ENCODE measurements at regions not wholly inside any gene's neighbourhood (a gene's known extent, or its start where the extent isn't known, plus 50 kb on each side); places are given as distances from the start of the nearest gene placed in this dataset.
"Not testable (repeated sequence)": the region's sequence is repeated elsewhere in the genome, so short reads cannot be mapped to it uniquely, and the experiment has no call there.

- DNase-seq (ENCODE audit: low read depth): no peak
Observed at GRCh38 chr16:26791169-26791568, 275.6 kb upstream of the C16orf82 start.

DNA sequence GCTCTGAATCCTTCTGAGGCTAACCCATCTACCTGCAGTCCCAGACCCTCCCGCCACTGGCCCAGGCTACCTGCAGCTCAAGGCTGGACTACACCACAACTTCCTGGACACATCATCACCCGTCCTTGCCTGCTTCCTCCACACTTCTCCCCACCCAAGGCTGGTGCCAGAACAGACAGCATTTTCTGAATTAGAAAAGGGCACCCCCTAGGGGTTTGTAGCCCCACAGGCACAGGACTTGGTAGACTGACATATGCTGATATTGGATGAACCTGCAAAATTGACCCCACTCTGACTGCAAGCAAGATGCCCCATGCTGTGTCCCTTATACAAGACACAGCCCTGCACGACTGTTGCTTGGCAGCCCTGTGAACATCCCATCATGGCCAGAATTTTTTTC lies 271.5 kb upstream of the C16orf82 start:
- DNase-seq (ENCODE audit: low read depth): no peak

GRCh38 chr16:26801628-26802027 lies 265.1 kb upstream of the C16orf82 start:
- DNase-seq (ENCODE audit: low read depth): no peak

- DNase-seq (ENCODE audit: low read depth): no peak
Observed at GRCh38 chr16:26802440-26802839, 264.3 kb upstream of the C16orf82 start.

GRCh38 chr16:26802965-26803364 lies 263.8 kb upstream of the C16orf82 start:
- DNase-seq (ENCODE audit: low read depth): no peak

GRCh38 chr16:26806657-26807056 lies 260.1 kb upstream of the C16orf82 start:
- DNase-seq (ENCODE audit: low read depth): no peak

DNA sequence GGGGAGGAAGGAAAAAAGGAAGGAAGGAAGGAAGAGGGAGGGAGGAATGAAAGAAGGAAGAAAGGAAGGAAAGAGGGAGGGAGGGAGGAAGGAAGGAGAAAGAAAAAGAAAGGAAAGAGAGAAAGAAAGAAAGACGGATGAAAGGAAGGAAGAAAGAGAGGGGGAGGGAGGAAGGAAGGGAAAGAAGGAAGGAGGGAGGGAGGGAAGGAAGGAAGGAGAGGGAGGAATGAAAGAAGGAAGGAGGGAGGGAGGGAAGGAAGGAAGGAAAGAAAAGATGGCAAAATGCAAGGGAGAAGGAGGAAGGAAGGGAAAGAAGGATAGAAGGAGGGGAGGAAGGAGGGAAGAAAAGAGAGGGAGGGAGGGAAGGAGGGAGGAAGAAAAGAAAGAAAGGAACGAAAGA lies 257.3 kb upstream of the C16orf82 start:
- no peak for DNase-seq (ENCODE audit: low read depth)

DNA sequence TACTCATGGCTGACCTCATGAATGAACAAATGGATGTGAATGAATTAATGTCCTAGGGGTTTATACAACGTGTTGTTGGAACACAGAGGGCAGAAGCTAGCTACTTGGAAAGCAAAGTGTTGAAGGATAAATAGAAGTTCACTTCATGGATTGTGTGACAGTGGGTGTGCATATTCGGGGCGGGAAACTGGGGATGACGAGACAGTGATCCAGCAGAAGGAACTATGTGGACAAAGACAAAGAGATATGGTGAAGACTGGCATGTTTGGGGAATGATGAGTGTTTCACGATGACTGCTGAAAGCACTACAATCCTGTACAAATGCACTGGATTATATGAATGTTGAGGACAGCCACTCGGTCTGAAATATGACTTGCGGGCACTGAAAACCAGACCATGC lies 250.5 kb upstream of the C16orf82 start:
- DNase-seq (ENCODE audit: low read depth): no peak

DNA sequence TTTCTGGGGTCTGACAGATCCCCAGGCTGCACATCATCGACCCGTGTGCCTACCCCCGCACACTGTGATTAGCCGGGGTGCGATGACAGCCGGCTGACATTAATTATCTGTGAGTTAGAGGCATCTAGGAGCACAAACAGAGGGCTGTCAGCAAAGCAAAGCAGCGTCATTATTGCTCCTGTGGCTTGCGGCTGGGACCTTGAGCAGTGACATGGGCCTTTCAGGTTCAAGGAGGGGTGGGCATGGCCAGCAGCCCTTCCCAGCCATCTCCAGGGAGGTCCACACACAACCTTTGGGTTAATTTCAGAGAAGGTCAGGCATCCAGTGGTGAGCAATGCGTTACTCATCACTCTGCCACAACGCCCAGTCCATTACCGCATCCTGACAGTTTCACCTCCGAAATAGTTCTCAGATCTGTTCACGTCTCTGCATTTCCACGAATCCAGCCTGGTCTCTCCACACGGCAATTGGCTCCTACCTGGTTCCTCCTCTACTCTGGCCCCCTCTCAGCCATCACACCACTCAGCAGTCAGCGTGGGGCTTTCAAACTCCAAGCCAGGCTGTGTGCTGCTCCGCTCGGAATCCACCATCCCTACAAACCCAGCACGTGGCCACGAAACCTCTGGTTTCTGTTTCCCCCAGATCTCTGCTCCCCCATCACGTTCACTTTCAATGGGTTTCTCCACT lies 249.7 kb upstream of the C16orf82 start:
- DNase-seq (ENCODE audit: low read depth): no peak

GRCh38 chr16:26818393-26818792 lies 248.3 kb upstream of the C16orf82 start:
- DNase-seq (ENCODE audit: low read depth): no peak

- DNase-seq (ENCODE audit: low read depth): no peak
Observed at GRCh38 chr16:26824469-26824868, 242.3 kb upstream of the C16orf82 start.

DNA sequence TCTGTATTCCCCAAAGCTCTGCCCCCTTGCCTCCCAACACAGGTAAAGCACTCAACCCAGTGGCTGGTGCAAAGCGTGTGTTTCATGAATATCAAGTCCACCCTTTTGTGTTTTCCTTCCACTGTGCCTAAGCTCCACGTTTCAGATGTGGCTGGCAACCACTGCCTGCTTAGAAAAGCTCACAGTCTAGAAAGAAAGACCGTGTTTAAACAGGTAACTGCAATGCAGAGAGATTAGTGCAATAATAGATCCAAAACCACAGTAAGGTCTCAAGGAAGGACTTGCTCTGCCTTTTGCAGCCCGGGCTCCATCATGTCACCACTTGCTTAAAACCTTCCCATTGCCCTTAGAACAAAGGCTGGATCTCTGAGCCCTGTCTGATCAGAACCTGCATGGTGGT lies 240.2 kb upstream of the C16orf82 start:
- DNase-seq (ENCODE audit: low read depth): no peak

GRCh38 chr16:26827386-26827785 lies 239.3 kb upstream of the C16orf82 start:
- no peak for DNase-seq (ENCODE audit: low read depth)

GRCh38 chr16:26830428-26831127 lies 236.1 kb upstream of the C16orf82 start:
- no peak for DNase-seq (ENCODE audit: low read depth)

GRCh38 chr16:26836114-26836513 lies 230.6 kb upstream of the C16orf82 start:
- not testable (repeated sequence) for DNase-seq (ENCODE audit: low read depth)

DNA sequence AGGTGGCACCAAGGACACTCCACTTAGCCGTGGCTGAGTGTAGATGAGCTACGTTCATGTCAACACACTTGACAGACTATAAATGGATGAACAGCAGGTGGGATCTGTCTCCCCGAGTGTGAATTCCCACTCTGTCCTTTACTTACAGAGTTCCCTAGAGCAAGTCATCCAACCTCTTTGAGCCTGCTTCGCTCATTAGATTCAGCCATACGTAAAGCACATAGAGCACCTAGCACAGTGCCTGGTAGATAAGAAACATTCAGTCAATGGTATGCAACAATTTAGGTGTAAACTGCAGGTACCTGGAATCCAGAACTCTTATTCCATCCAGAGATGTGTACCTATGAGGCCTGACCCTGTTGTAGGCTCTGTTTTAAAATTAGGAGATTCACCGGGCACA lies 227.8 kb upstream of the C16orf82 start:
- DNase-seq (ENCODE audit: low read depth): no peak

DNA sequence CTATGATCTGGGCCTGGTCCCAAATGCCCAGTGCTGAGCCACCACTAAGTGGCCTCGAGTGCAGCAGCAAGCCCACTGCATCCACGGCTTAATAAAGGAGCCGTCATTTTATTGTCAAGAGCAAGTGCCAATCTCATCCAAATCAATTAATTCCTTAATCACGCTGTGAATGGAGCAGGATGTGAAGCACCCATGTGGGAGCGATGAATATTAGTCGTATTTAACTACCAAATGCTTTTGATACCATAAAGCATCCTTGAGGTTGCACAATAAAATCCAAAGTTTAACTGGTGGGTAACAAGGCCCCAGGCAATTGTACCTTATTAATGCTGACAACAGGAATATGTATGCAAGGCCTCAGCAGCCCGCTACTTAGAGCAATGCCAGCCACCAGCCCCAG lies 226.0 kb upstream of the C16orf82 start:
- DNase-seq (ENCODE audit: low read depth): no peak

- DNase-seq (ENCODE audit: low read depth): no peak
Observed at GRCh38 chr16:26856271-26856670, 210.5 kb upstream of the C16orf82 start.

- no peak for DNase-seq (ENCODE audit: low read depth)
Observed at GRCh38 chr16:26856791-26857190, 209.9 kb upstream of the C16orf82 start.

DNA sequence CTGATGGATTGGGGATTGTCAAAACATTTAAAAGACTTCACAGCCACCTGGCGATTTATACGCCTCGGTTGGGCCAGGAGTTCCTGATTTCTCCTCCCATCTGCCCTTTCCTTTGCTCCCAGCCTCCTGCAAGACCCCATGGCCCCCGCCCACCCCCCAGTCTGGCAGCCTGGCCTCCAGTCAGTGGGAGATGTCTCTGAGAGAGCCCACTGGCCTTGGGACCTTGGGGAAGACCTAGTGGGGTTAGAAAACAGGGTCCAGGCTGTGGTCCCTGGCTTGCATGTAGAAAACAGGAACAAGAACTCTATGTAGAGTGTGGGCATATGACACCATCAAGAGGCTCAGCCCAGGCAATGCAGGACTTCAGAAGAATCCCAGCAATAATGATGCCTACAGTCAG lies 209.4 kb upstream of the C16orf82 start:
- no peak for DNase-seq (ENCODE audit: low read depth)

- no peak for DNase-seq (ENCODE audit: low read depth)
Observed at GRCh38 chr16:26860506-26860905, 206.2 kb upstream of the C16orf82 start.

DNA sequence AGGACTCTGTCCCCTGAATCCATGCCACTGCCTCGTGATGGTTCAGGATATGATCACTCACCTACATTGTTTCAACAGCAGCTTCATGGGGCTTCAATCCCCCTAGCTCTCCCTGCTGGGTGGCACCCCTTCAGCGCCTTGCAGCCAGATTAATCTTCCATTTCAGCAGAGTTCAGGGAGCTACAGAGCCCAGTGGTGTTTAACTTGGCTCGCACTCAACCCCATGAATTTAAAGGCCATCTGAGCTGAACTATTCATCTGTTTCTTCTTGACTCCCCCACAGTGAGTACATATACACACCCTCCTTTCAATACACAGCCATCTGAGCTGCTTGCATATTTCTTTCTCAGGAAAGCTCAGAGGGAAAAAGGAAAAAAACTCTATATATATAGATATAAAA lies 202.8 kb upstream of the C16orf82 start:
- no peak for DNase-seq (ENCODE audit: low read depth)

- not testable (repeated sequence) for DNase-seq (ENCODE audit: low read depth)
Observed at GRCh38 chr16:26874318-26874717, 192.4 kb upstream of the C16orf82 start.

- no peak for DNase-seq (ENCODE audit: low read depth)
Observed at GRCh38 chr16:26877421-26877820, 189.3 kb upstream of the C16orf82 start.

Measured in HS-5 (cell line).